Suprapubic skin (tissue), 4 donors: ENCODE measurements at regions not wholly inside any gene's neighbourhood (a gene's known extent, or its start where the extent isn't known, plus 50 kb on each side); places are given as distances from the start of the nearest gene placed in this dataset.
"Not testable (repeated sequence)": the region's sequence is repeated elsewhere in the genome, so short reads cannot be mapped to it uniquely, and the experiment has no call there.

ENCODE experiments used
- EP300 ChIP-seq: sonication (generic); formaldehyde crosslinking; IDR thresholded peaks from one replicate; pipeline ENCODE4 v1.6.1; 2017; ENCODE audit warnings: antibody characterized with exemption
- POLR2AphosphoS5 ChIP-seq, 3 donors: sonication (generic); formaldehyde crosslinking; IDR thresholded peaks; one replicate each; pipeline ENCODE4 v1.6.1; 2017; ENCODE audit warnings: antibody characterized with exemption in 3 of 3
- TF ChIP-seq, protein P1 (sequence below), 2 donors: fragments of 200-600 bp in 1 of 2; fragments of 450-650 bp in 1 of 2; sonication (generic) in 1 of 2; IDR thresholded peaks; one replicate each; pipeline ENCODE4 v1.5.1; 2016 to 2019; ENCODE audit warnings: antibody characterized with exemption in 2 of 2, mild to moderate bottlenecking in 1 of 2, moderate library complexity in 1 of 2

DNA sequence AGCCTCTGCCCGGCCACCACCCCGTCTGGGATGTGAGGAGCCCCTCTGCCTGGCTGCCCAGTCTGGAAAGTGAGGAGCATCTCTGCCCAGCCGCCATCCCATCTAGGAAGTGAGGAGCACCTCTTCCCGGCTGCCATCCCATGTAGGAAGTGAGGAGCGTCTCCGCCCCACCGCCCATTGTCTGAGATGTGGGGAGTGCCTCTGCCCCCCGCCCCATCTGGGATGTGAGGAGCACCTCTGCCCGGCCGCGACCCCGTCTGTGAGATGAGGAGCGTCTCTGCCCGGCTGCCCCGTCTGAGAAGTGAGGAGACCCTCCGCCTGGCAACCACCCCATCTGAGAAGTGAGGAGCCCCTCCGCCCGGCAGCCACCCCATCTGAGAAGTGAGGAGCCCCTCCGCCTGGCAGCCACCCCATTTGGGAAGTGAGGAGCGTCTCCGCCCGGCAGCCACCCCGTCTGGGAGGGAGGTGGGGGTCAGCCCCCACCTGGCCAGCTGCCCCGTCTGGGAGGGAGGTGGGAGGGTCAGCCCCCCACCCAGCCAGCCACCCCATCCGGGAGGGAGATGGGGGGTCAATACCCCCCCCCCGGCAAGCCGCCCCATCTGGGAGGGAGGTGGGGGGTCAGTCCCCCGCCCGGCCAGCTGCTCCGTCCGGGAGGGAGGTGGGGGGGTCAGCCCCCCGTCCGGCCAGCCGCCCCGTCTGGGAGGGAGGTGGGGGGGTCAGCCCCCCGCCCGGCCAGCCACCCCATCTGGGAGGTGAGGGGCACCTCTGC, 195.8 kb upstream of the SYNCRIP start:
- TF ChIP-seq, protein P1, sequence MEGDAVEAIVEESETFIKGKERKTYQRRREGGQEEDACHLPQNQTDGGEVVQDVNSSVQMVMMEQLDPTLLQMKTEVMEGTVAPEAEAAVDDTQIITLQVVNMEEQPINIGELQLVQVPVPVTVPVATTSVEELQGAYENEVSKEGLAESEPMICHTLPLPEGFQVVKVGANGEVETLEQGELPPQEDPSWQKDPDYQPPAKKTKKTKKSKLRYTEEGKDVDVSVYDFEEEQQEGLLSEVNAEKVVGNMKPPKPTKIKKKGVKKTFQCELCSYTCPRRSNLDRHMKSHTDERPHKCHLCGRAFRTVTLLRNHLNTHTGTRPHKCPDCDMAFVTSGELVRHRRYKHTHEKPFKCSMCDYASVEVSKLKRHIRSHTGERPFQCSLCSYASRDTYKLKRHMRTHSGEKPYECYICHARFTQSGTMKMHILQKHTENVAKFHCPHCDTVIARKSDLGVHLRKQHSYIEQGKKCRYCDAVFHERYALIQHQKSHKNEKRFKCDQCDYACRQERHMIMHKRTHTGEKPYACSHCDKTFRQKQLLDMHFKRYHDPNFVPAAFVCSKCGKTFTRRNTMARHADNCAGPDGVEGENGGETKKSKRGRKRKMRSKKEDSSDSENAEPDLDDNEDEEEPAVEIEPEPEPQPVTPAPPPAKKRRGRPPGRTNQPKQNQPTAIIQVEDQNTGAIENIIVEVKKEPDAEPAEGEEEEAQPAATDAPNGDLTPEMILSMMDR (IDR thresholded peaks at IDR 0.05): not testable (repeated sequence)
- TF ChIP-seq POLR2AphosphoS5 (IDR thresholded peaks at IDR 0.05); EP300: not testable (repeated sequence)
